Right forelimb (tissue), 1 donor: ENCODE measurements at regions not wholly inside any gene's neighbourhood (a gene's known extent, or its start where the extent isn't known, plus 50 kb on each side); places are given as distances from the start of the nearest gene placed in this dataset.

Source experiments
- DNase-seq: peaks from one replicate; pipeline ENCODE4 v3.0.0-alpha.2; 2018

DNA sequence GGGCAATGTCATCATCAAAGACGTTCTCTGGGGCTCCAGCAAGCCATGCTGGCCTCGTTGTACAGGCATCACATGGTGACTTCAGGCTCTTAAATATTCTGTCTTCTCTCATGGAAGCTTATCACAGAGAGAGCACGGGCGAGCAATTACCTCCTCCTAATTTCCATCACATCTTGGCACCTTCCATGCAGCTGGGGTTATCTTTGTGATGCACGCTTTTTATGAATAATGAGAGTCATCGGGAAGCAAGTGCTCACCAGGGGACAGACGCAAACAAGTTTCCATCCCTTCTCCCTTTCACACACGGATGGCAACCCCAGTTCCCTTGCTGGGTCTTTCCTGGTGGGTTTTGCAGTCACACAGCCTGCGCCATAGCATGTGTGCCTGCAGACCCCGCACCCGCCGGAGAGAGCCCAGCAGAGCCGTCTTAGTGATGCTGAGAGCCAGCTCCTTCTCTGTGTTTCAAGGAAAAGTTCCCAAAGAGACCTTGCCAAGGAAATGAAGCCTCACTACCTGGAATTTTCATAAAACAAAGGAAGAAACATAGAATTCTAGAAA is 116.3 kb upstream of the AFDN start:
- no peak for DNase-seq

DNA sequence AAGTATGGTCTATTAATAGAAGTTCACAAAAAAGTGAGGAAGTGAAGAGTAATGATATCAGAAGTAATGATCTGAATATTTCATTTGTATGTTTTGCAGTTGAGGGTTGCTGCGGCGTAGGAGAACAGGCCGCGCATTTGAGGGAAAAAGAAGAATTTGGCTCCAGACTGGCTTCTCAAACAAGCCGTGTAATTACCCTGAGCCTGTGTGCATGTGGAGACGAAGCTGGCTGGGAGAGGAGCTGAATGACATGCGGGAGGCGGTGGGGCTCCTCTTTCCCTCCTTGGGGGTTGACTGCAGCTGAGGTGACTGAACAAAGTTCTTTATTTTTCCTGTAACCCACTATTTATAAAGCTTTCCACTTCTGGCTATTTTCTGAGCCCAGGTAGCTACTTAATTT is 115.5 kb upstream of the AFDN start:
- no peak for DNase-seq

DNA sequence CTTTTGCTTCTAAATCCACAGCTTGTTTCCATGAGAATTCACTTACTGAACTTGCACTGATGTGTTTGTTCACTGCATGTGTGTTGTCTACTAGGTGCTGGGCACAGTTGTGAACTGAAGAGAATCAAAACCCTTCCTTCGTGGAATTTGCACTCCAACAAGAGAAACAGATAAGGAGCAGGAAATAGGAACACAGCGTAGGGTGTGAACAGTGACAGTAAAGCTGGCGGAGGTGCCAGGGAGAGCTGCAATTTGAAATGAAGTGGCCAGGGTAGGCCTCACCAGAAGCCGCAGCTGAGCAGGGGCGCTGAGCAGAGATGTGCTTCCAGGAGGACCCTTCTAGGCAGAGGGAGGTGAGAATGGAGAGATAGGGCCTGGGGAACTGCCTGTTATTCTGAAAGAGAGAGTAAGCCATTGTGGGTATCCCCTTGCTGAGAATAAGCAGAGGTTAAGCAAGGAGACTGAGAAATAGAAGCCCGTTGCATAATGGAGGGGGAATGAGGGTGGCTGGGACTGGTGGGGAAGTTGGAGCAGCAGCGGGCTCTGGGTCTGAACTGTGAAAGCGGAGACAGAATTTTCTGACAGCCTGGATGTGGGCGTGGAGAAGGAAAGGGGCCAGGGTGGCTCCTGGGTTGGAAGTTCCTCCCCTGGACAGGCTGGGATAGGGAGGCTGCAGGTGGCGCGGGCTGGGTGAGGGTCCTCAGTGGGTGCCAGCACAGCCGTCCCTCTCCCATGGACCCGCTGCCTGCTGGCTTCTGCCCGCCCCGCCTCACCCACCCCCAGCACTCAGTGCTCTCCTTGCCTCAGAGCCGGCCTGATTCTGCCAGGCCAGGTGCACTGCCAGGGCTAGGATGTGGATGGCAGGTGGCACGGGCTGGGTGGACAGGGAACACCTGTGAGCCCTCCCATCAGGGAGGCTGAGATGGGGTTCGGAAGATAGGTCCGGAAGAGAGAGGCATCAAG is 114.7 kb upstream of the AFDN start:
- DNase-seq = no peak

DNA sequence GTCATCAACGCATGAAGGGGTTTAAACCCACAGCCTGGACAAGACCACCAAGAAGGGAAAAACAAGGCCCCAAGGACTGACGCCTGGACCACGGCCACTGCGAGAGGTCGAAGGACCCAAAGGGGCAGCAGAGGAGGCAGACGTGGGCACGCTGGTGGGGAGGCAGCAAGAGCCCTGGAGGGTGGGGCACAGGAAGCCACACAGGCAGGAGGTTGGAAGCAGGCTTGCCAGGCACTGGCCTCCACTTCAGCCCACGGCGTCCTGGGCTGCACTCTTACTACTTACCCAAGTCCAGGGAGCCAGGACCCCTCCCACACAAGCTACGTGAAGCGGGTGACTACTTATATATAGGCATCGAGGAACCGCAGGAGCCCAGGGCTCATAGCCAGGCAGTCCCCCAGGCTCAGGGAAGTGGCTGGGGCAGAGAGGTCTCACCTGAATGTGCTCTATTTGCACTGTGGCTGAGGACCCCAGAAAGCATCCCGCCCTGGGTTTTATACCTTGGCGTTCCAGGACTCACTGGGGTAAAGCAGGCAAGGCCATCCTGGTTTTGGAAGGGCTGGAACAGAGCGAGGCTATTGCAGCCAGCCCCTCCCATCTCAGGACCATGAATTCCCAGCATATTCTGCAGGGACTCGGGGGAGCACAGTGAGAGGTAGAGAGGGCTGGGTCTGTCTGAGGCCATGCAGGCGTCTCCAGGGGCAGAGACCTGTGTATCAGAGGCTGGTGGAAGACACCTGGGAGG is 113.8 kb upstream of the AFDN start:
- no peak for DNase-seq

DNA sequence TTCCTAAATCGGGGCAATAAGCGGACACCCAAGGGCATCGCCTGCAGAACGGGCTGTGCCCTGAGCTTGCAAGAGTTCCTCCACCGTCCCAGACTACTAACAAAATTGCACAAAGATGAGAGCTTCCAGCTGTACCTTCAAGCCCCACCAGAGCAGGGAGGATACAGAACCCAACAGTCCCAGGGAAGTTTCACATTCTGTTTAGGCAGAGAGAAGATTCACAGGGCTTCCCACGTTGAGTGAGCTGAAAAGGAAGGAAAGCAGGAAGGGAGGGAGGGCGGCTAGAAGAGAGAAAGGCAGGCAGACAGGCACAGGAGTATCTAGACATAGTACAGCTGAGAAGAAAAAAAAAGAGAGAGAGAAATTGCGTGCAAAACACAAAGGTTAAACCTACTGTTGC is 112.6 kb upstream of the AFDN start:
- DNase-seq = no peak

DNA sequence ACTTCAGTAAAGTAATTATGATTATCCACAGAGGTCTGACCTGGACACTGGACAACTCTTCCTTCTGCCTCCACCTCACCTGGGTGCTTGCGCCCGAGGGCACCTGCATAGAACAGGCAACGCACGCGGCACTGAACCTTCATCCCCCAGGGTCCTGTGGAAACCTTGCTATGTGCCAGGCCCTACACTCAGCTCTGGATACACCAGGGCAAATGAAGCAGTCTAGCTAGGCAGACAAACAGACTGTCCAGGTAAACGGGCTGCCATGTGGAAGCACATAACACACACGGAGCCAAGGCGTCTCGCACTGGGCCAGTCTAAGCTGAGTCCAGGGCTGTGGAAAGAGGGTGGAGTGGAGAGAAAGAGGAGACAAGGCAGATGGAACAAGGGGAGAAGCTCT is 109.3 kb upstream of the AFDN start:
- DNase-seq = no peak

DNA sequence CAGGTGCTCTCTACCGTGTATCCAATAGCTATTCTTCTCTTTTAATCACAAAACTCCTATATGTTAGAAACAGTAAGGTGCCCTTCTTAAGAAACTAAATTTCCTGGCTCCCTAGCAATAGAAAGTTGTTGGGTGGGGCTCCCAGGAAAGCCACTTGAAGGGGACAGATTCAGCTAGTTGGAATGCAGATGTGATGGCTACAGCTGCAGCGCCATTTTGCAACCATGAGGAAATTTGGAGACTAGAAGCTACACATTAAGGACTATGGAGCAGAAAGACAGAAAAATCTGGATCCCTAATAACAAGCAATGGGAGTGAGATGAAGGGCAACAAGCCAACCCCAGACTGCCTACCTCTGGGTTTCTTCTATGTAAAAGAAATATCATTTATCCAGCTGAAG is 108.8 kb upstream of the AFDN start:
- no peak for DNase-seq

DNA sequence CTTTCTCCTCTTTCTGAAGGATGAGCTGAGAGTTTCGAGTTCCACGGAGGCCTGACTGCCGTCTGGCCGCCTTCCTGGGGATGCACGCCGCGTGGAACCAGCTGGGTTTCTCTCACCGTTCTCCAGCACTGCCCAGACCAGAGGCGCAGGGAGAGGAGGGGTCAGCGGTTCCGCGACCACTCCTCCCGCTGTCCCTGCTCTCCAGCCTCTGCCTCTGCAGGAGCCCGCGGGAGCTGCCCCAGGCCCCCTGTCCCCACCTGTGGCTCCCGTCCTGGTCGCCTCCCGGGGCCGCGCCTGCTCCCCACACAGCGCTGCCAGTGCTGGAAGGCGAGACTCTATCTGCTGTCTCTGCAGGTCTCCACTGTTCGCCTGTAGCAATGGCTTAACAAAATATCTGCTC is 106.8 kb upstream of the AFDN start:
- DNase-seq = no peak

DNA sequence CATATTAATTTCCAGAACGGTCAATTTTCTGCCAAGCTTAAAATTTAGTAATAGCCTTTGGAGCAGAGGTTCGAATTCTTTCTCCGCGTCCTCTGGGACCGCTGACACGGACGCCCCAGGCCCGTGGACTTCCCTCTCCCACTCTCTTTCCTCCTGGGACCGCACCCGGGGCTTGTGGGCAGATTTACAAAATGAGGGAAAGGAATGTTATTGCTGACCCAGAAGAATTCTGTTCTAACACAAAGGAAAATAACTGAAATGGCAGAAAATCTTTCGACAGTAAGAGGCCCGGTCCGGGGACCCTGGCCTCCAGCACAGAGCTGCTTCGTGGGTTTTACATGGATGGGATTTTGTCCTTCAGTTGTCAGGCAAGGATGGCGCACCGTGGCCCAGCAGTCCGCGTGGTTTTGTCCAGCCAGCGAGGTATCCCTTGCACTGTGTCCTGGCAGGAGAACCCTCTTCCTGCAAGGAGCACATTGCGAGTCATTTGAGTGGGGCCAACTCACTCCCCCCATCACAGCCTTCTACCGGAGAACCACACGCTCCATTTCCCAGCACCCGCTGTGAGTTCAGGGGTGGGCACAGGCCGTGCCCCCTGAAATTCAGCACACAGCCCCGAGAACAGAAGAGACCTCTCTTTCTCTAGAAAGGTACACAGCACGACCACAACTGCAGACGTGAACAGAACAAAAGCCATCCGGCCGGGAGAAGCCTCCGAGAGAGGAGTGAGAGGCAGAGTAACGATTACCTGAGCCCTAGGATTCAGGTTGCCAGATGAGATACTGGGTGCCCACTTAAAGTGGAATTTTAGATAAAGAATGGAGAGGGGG is 106.0 kb upstream of the AFDN start:
- no peak for DNase-seq

DNA sequence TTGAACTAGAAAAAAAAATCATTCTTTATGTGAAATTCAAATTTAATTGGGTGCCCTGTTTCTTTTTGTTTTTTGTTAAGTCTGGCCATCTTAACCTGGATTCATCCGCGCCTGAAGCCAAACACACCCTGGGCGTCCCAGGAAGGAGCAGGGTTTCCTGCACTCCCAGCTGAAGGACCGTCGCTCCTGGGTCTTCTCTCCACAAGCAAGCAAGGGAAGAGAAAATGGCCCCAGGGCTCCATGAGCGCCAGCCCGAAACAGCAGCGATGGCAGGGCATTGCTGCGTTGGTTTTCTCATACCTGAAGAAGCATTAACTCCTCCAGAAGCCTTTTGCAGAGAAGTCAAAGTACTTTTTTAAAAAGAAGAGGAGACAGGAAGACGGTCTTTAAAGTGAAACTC is 105.4 kb upstream of the AFDN start:
- DNase-seq = no peak

DNA sequence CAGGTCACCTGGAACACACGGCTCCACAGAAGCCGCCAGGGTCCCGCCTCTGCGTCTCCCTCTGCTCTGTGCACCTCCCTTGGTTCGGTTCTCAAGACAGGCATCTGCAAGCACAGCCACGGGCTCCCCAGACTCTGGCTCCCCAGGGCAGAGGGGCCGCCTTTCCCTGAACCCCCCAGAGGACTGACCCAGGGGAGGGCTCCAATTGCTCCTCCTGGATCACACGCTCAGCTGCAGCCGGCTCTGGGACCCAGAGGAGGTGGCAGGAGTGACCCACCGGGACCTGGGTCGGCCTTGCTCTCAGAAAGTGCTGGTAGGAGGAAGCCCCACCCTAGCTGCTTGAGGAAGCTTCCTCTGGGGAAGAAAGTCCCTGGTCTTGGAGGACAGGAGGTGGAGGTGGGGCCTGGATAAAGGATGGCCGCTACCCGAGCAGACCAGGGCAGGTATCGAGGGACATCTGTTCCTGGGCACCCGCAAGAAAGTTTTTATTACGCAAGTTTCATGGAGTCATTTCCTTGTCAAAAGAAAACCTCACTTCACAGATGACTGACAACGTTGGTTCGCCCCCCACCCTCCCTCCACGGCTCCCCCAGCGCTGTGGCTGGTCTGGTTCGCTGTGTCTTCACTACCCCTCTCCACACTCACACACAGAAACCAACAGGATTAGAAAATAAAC is 103.9 kb upstream of the AFDN start:
- no peak for DNase-seq

DNA sequence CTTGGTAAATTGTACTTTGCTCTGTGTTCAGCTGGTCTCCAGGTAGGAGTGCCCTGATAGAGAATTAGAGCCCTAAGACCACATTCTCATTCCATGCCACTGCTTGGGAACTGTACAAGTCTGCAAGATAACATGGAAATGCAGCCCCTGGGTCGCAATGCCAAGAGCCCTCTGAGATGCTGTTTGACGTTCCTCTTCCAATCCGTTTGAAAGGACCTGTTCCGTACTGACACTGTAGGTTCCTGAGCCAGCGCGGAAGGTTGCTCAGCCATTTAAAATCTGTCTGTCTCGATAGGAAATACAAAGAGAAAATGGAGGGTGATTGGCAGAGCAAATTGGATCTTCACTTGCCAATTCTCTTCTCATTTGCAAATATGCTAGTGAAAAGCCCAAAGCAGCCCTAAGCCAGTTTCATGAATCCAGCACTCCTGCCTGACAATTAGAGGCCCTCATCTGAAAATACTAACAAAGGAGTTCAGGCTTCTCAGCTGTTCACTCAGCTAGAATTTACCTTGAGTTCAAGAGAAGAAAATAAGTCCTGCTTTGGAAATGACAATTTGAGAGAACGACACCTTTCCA is 100.6 kb upstream of the AFDN start:
- no peak for DNase-seq

DNA sequence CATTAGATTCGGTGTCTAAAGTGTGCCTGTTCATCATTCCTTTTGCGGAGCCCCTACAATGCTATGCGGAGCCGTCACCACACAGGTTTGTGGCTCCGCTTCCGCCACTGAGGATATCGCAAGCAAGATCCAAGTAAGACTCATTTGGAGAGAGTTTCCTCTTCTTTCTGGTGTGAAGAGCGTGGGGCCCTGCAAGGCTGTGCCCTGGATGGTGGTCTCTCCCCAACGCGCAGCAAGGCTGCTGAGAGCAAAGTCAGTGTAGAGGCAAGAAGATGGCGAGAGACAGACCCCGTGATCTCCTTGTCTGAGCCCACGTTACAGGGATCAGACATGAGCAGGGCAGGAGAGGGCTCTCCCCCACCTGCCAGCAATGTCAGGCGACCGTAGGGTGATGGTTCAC is 96.3 kb upstream of the AFDN start:
- no peak for DNase-seq

DNA sequence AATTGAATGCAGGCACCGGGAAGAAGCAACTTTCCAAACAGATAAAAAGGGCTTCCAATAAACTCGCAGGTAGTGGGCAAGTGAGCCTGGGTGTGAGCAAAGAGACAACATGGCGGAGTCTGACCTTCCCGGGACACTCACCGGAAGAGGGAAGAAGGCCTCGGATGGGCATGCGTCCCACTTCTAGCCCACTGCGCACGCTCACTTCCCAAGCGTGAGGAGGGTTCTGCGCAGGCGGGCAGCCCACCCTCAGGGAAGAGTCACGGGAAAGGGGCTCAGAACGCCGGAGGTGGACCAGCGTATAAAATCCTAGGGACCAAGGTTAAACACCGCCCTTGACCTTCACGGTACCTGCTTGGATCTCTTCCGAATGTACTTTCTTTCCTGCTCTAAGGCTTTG is 95.5 kb upstream of the AFDN start:
- no peak for DNase-seq

DNA sequence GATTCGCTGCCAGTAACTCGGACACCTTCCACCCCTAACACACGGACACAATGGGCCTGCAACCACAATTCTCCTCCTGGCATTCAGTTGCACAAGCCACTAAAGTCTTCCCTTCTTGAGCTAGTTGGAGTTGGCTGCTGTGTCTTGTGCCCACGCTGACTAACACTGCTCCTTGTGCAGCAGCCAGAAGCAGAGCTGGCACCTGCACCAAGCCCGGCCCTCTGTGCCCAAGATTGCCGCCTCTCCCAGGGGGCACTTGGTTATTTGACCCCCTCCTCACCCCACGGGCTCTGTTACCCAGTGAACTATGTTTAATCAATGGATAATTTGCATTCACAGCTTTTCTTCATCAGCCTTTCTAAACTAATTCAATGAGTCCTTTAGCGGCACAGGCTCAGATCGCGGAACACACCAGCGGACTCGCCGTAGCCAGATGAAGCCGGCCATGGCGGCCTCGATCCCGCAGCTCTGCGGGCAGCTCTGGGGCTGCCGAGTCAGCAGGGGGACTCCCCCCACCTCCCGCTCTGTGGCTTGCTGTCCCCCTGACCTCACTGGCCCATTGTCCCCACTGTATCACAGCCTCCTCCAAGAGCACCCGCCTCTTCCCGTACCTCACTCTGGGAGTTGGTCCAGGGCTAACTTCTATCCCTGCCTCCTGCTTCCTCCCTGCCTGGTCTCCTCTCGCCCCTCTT is 94.8 kb upstream of the AFDN start:
- peak; percentile 36 for DNase-seq

DNA sequence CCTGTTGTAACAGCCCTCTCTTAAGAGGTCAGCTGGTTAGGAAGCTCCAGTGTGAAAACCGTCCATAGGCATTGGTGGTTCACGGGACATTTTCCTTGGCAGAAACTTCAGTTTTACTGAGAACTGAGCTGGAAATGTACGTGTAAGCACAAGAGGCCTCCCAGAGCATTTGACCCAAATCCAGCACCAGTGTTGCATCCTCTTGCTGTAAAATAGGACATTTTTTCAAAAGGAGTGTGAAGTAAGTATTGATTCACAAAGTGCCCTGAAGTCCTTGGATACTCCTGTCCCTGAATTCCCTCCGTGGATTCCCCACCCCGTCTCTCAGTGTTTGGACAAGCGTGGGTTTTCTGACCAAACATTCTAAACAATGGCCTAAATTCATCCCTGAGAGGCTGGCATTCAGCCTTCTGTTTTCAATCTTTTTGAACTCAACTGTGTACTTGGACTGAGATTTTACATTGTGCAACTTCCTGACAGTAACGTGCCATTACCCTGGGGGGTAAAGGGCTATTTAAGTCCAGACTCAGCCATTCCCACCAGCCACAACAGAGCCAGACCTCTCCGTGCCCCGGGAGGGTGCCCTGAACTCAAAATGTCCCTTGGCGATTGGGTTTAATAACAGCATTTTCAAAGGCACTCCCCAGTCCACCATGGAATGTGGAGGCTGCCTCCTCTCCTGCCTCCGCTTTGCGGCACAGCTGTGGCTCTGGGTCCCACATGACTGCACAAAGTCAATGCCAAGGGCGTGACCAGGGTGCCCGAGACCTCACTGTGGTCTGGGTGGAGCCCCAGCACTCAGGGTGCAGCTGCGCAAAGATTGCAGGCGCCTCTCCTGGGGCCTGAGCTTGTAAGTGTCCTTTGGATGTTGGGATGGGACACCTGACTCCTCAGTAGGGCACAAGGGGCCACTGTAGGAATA is 92.7 kb upstream of the AFDN start:
- DNase-seq = peak; percentile 51

DNA sequence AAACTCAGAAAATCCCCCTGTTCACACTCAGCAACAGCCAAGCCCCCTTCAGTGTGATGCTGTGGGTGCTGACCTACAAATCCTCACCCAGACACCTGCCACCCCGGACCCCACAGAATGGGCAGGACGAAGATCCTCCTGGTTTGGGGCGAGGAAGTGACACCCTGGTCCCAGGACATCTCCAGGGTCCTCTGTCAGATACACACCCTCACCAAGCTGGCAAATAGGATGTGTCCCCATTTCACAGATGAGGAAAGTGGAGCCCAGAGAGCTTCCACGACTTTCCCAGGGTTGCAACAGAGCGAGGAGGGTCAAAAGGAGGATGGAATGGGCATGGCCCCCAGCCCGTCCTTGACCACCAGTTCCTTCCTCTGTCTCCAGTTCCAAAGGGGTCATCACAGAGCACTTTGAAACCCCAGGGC is 92.0 kb upstream of the AFDN start:
- no peak for DNase-seq

DNA sequence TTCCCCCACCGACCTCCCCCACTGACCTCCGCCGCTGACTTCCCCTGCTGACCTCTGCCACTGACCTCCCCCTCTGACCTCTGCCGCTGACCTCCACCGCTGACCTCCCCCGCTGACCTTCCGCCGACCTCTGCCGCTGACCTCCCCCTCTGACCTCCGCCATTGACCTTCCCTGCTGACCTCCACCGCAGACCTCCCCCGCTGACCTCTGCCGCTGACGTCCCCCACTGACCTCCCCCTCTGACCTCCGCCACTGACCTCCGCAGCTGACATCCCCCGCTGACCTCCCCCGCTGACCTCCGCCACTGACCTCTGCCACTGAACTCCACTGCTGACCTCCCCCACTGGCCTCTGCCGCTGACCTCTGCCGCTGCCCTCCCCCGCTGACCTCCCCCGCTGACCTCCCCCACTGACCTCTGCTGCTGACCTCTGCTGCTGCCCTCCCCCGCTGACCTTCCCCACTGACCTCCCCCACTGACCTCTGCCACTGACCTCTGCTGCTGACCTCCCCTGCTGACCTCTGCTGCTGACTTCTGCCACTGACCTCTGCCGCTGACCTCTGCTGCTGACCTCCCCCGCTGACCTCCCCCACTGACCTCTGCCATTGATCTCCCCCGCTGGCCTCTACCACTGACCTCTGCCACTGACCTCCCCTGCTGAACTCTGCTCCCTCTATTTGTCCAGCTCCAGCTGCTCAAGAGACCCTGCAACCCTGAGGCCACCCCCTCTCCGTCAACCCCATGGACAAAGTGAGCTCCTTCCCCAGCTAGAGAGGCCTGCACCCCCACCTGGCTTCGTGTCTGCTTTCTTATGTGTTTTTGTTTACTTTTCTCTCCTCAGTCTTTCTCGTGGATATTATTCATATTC is 91.4 kb upstream of the AFDN start:
- peak; percentile 41 for DNase-seq

DNA sequence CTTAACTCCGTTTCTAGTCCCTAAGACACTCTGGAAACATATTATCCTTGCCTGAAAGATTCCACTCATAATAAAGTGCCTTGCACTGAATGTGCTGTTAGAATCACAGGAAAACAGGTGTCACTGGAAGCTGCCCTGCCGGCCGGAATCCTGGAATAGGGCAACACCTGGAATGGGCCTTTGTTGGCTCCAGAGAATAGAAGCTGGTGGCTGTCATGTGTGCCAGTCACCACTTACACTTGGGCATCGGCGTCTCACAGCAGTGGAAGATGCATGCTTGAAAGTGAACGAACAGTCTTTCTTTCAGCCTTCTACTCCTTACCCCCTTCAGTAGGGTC is 90.8 kb upstream of the AFDN start:
- peak; percentile 38 for DNase-seq
